C4-2B (cell line): ENCODE measurements at regions not wholly inside any gene's neighbourhood (a gene's known extent, or its start where the extent isn't known, plus 50 kb on each side); places are given as distances from the start of the nearest gene placed in this dataset.
"Not testable (repeated sequence)": the region's sequence is repeated elsewhere in the genome, so short reads cannot be mapped to it uniquely, and the experiment has no call there.

Experiments
- H3K27ac ChIP-seq: fragments of 450-650 bp; 2 replicates; pipeline ENCODE4 v1.5.1; 2017

DNA sequence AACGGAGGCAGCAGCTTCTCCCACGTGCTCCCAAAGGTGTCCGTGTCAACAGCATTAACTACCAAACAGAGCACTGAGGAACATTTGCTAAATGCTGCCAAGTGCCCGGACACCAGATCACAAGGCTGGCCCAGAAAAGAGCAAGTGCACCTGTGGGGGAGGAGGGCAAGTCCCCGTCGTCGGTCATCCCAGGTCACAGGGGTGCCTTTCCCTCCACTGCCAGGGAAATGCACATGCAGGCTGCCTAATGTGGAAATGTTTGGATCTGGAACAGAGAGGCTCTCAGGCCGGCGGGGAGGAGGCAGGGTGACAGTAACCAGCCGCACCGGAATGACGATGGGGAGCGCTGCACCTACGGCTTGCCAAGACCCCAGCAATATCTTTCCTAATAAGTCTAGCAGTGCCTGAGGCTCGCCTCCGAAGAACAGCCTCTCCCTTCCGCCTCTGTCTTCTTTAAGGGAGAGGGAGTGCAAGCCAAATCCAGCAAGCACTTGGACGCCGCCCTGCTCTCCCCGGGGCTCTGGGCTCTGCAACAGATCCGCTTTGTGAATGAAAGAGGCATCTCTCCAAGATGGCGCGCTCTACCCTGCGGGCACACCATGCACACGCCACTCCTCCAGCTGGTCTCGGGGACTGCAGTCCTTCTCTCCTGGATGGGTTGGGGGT, 206.3 kb upstream of the IRF2BP2 start:
- H3K27ac ChIP-seq, result not testable (repeated sequence)

- not testable (repeated sequence) for H3K27ac ChIP-seq
Observed at GRCh38 chr1:234815295-234815815, 205.4 kb upstream of the IRF2BP2 start.

- H3K27ac ChIP-seq, result not testable (repeated sequence)
Observed at GRCh38 chr1:234814235-234814634, 204.3 kb upstream of the IRF2BP2 start.

GRCh38 chr1:234811824-234812223, 201.8 kb upstream of the IRF2BP2 start:
- H3K27ac ChIP-seq, result not testable (repeated sequence)

- not testable (repeated sequence) for H3K27ac ChIP-seq
Observed at GRCh38 chr1:234810726-234811125, 200.7 kb upstream of the IRF2BP2 start.

DNA sequence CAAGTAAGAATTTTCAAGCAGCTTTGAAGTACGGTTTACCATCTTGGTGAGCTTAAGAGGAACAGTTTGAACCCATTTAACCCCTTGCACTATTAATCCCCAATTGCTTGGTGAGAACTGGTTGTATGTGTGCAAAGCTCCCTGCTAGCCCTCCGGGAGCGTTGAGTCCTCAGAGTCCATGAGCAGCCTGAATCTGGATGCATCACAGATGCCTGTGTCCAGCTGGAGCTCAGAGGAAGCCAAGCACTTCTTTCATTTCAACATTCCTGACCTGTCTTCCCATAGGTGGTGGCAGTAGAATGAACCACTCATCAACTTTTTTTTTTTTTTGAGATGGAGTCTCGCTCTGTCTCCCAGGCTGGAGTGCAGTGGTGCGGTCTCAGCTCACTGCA, 199.9 kb upstream of the IRF2BP2 start:
- not testable (repeated sequence) for H3K27ac ChIP-seq

DNA sequence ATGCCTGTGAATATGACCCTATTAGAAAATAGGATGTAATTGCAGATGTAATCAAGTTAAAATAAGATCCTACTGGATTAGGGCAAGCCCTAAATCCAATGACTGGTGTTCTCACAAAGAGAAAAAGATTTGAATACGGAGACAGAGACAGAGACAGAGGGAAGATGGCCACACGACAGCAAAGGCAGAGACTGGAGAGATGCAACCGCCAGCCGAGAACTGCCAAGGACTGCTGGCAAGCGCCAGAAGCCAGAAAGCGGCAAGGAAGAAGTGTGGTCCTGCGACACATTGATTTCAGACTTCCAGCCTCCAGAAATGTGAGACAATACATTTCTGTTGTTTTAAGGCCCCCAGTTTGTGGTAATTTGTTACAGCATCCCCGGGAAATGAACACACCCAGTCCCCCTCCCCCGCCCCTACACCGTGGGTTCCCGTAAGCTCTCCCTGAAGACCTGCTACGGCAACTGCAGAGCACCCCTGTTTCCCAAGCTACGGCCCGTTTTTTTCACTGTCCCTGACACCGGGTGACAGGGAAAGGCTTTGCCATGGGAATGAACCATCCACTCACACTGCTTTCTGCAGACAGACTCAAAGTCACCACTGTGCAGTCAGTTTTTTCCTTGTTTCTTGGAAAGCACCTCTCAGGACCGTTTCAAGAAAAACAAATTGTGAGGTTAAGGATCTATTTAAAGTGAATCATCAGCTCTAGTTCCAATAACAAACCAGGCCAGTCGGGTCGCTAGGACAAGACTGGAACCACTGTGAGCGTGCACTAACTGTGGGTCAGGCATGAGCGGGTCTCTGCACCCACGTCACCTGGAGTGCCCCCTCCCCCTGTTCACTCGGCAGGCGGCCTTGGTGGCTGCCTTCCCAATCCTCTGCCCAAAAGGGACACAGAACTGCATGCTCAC, 199.2 kb upstream of the IRF2BP2 start:
- H3K27ac ChIP-seq, result not testable (repeated sequence)

GRCh38 chr1:234808459-234808858, 198.5 kb upstream of the IRF2BP2 start:
- not testable (repeated sequence) for H3K27ac ChIP-seq

GRCh38 chr1:234807705-234808104, 197.7 kb upstream of the IRF2BP2 start:
- H3K27ac ChIP-seq, result not testable (repeated sequence)

DNA sequence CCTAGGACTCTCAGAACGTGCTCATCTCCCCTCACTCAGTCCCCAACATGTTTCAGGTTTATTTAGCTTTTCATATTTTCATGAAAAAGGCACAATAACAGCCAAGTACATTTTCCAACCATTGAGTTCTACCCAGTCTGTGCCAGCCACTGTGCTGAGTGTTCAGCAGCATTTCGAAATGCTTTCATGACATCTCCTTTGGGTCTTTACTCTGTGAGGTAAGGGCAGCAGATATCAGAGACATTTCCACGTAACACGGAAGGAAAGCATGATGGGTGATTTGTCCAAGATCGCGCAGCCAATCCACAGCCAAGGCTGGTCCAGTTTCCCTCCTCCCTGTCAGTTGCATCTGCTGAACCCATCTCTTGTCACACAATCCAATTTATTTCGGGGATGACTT, 192.6 kb upstream of the IRF2BP2 start:
- H3K27ac ChIP-seq, result not testable (repeated sequence)

DNA sequence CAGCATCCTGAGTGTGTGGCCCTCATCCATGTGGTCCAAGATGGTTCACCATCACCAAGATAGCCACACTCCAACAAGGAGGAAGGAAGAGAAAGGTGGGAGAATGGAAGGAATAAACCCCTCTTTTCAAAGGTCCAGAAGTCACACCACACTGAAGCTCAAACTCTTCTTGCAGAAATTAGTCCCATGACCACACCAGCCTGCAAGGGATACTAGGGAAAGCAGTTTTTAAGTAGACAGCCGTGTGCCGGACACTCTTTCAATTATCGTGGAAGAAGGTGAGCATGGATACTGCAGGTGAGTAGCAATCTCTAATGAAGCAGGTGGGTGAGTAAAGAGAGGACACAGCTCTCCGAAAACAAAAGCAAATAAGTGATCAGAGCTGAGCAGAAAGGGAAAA, 191.7 kb upstream of the IRF2BP2 start:
- H3K27ac ChIP-seq, result not testable (repeated sequence)

DNA sequence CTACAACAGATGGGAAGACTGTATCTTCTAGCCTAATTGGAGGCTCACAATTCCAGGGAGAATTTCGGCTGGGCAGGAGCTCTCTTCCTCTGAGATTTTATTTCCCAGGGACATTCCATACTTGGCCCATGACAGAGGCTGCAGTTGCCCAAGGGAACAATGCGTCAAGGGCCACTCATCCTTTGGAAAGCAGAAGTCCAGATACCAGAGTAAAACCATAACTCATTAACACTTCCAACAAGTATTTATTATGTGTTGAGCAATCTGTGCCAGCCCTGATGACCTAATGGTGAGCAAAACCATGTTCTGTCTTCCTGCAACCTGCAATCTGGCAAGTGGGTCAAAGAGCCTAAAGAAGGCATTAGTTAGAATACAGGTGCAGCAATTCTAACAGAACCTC, 191.2 kb upstream of the IRF2BP2 start:
- H3K27ac ChIP-seq, result not testable (repeated sequence)

DNA sequence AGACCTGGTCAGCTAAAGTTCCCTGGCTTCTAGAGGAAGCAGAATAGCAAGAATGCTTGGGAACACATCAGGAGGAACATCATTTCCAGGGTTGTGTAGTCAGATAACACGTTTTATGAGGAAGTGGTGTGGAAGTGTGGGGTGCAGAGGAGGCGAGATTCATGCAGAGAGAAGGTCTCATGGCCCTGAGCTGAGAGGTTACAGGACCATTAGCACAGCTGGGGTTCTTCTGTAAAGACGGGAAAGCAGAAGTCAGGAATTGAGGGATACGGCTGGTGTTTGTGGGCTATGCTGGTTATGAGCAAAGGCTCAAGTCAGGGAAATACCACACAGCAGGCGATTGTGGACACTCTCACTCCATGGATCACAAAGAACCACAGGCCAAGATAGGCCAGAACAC, 190.6 kb upstream of the IRF2BP2 start:
- H3K27ac ChIP-seq, result not testable (repeated sequence)

DNA sequence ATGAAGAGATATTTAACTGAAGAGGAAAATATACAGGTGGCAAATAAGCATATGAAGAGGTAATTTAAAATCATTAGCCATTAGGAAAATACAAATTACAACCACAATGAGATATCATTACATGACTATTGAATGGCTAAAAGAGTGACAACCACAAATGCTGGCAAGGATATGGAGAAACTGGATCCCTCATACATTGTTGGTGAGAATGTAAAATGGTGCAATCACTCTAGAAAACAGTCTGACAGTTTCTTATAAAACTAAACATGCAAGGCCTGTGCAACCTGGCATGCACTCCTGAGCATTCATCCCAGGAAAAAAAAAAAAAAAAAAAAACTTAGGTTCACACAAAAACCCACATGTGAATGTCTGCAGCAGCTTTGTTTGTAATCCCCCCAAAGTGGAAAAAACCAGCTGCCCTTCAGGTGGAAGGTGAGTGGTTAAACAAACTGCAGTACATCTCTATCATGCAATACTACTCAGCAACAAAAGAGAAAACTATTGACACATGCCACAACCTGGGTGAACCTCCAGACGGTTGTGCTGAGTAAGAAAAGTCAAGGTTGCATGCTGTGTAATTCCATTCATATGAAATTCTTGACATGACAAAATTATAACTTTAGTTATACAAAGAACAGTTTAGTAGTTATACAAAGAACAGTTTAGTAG, 189.2 kb upstream of the IRF2BP2 start:
- not testable (repeated sequence) for H3K27ac ChIP-seq

- not testable (repeated sequence) for H3K27ac ChIP-seq
Observed at GRCh38 chr1:234797216-234797615, 187.2 kb upstream of the IRF2BP2 start.

DNA sequence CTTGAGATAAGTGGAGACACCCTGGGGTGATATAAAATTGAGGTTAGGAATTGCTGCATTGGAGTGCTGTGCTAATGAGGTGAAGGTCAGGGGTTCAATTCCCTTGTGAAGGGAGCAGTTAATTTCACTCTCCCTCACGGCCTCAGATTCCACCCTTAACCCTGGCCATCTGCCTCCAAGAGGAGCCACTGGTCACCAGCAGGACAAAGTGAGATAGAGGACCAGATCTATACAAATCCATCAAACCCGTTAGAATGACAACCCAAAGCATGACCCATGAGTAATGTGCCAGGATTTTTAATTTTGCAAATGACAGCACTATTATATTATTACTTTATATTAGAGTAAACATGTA, 186.4 kb upstream of the IRF2BP2 start:
- H3K27ac ChIP-seq, result not testable (repeated sequence)

- H3K27ac ChIP-seq, result not testable (repeated sequence)
Observed at GRCh38 chr1:234795711-234796437, 185.9 kb upstream of the IRF2BP2 start.

DNA sequence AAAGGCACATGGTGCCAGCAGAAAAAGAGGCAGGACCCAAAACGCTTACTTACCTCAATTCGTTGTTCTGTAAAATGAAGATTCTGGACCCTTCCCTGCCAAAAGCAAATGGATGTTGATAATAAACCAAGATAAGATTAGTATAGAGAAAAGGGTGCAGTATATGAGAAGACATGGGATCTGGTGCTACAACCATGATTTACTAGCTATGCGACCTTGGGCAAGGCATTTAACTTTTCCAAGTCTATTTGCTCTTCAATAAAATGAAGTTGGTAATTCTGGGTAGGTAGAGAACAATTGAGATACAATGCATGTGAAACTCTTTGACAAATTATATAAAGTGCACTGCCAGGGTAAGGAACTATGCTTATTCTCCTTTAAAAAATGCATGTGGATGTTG, 185.0 kb upstream of the IRF2BP2 start:
- not testable (repeated sequence) for H3K27ac ChIP-seq

DNA sequence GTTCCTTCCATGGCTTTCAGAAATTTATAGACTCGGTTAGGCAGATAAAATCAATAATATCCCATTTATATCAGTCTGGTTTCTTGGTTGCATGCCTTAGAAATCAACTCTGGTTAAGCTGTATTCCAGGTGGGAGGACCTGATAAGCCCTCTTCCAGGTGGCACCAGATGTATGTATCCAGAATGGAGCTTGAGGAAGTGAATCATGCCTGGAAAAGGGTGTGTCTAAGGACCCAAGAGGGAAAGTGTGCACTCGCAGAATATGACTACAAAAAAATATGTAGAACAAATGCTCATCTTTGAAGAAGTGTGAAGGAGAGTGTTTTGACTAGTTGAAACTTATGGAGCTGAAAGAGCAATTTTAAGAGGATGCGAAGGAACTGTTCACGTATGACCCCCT, 184.5 kb upstream of the IRF2BP2 start:
- H3K27ac ChIP-seq, result not testable (repeated sequence)

DNA sequence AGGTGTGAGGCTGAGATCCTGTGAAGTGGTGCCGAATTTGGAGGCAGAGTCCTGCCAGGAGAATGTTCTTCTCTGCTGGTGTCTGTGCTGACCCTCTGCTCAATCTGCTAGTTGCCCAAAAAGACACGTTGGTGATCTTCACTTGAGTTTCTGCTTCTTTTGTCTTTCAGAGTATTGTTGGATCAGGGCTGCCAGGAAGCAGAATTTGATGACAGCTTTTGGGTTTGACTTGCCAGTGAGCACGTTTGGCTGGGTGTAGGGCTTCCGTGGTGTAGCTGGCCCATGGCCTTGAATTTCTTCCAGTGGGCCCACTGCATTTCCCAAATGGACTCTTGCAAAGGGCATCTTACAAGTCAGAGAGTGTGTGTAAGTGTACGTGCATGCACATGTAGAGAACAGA, 183.9 kb upstream of the IRF2BP2 start:
- H3K27ac ChIP-seq, result not testable (repeated sequence)

DNA sequence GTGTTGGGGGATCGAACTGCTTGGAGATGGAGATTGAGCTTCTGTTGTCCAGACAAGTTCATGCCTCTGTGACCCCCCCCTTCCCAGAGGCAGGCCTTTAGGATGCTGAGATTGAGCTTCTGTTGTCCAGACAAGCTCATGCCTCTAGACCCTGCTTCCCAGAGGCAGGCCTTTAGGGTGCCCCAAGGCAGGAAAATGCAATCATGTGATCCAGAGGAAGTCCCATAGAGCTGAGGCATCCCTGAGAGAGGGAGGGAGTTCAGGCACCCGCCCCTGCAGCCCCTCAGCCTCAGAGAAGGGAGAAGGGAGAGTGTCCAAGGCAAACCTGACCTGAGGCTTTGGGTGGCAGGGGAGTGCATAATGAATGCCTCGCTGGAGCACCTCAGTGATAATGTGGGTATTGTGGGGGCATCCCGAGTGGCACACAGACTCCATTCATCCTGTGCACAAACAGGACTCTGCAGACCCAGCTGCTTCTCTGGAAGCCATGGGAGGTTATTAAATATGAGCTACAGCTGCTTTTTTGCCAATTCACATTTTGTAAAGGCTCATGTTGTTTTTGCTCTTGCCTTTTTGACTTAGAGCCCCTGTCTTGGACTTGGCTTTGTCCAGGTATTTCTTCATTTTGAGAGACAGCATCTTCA, 182.4 kb upstream of the IRF2BP2 start:
- H3K27ac ChIP-seq, result not testable (repeated sequence)

DNA sequence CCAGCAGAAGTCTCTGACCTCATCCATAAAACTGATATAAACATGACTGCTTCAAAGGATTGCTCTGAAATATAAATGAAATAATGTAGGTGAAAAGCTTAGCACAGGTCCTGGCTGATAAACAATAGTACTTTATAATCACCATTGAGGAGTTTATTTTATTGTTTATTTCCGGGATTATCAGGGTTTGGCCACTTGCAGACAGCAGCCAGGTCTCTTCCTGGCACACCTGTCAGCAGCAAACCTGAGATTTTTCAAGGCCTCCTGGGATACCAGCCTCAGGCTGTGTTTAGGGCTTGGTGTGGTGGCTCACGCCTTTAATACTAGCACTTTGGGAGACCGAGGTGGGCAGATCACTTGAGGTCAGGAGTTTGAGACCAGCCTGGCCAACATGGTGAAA, 181.6 kb upstream of the IRF2BP2 start:
- H3K27ac ChIP-seq, result not testable (repeated sequence)
